ENCODE measurements at regions not wholly inside any gene's neighbourhood (a gene's known extent, or its start where the extent isn't known, plus 50 kb on each side); places are given as distances from the start of the nearest gene placed in this dataset.

DNA sequence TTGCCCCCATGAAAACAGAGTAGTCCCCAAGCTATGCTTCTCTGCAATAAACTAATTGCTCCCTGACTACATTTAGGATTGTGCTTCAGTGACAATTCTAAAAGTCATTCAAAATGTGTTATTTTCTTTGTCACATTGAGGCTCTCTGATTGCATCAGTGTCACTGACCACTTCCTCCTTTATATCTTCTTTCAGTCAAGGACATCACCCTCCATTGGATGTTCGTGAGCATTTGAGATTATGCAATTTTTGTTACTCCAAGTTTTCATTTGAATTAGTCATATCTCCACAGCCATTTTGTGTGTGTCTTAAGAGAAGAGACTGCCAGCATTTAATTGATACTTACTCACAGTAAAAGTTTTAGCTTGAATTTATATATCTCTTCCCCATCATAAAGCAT is 780.8 kb upstream of the GCFC2 start:
- TF ChIP-seq, protein P1, sequence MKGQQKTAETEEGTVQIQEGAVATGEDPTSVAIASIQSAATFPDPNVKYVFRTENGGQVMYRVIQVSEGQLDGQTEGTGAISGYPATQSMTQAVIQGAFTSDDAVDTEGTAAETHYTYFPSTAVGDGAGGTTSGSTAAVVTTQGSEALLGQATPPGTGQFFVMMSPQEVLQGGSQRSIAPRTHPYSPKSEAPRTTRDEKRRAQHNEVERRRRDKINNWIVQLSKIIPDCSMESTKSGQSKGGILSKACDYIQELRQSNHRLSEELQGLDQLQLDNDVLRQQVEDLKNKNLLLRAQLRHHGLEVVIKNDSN (IDR thresholded peaks at IDR 0.05; ENCODE audit: borderline replicate concordance, low read depth), result no peak
- TF ChIP-seq NRF1 (IDR thresholded peaks at IDR 0.05; ENCODE audit: low read depth, low read length), result no peak
